Activated naive CD8-positive, alpha-beta T cell treated with anti-CD3 and anti-CD28 coated beads for 36 hours (primary cell): ENCODE measurements at regions not wholly inside any gene's neighbourhood (a gene's known extent, or its start where the extent isn't known, plus 50 kb on each side); places are given as distances from the start of the nearest gene placed in this dataset.

ENCODE experiments used
- DNase-seq: peaks from one replicate; pipeline ENCODE4 v3.0.0; 2021
- H3K27ac Mint-ChIP-seq: one replicate; pipeline ENCODE4 v1.8.0; 2022; ENCODE audit warnings: mild to moderate bottlenecking, moderate library complexity, mixed read lengths
- H3K27me3 Mint-ChIP-seq: one replicate; pipeline ENCODE4 v1.8.0; 2022; ENCODE audit warnings: mild to moderate bottlenecking, mixed read lengths
- H3K36me3 Mint-ChIP-seq: one replicate; pipeline ENCODE4 v1.8.0; 2021; ENCODE audit warnings: mild to moderate bottlenecking, mixed read lengths
- H3K4me1 Mint-ChIP-seq: one replicate; pipeline ENCODE4 v1.8.0; 2021; ENCODE audit warnings: mixed read lengths
- H3K4me3 Mint-ChIP-seq: one replicate; pipeline ENCODE4 v1.8.0; 2022; ENCODE audit warnings: mild to moderate bottlenecking, moderate library complexity, mixed read lengths
- H3K9me3 Mint-ChIP-seq: one replicate; pipeline ENCODE4 v1.8.0; 2022; ENCODE audit warnings: mixed read lengths

DNA sequence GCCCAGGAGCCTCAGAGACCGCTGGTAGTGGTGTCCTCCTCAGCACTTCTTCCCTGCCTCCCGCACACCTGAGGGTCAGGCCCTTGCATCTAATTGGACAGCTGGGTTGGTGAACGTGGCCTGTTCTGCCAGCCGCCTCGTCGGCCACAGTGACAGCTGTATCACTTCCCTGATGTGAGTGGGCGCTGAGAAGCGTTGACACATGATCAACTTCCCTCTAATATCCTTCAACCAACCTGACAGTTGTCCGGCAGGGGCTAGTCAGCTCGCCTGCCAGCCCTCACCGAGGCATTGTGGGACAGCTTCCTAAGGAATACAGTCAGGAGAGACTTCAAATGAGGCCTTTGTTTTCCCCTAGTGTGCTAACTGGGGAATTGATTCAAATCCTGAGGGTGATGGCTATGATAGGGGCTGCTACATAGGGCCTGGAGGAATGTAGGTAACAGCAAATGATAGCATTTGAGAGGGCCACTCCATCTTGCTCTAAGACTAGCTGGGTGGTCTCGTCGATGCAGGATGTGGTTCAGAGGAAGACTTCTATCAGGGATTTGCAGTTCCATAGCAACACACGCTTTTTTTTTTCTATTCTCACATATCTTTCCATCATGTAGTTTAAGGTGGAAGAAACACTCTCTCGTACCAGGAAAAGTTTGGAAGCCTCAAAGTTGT is 230.8 kb downstream of the TSHZ3 start:
- no peak overlapping the region for H3K27ac Mint-ChIP-seq
- H3K9me3 Mint-ChIP-seq: no peaks in the 10 kb centered on the region
- H3K27me3 Mint-ChIP-seq: peaks cover 5% of the 10 kb centered on the region
- DNase-seq: no peak
- no peaks in the 10 kb centered on the region for H3K4me1 Mint-ChIP-seq
- H3K36me3 Mint-ChIP-seq: no peaks in the 10 kb centered on the region
- no peak overlapping the region for H3K4me3 Mint-ChIP-seq

DNA sequence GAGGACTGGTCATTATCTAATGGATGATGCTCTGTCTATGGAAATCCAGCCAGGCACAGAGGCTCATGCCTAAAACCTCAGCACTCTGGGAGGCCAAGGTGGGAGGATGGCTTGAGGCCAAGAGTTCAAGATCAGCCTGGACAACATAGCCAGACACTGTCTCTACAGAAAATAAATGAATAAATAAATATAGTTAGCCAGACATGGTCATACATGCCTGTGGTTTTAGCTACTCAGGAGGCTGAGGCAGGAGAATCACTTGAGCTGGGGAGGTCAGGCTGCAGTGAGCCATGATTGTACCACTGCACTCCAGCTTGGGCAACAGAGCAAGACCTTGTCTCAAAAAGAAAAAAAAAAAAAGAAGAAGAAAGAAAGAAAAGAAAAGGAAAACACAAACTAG is 234.7 kb downstream of the TSHZ3 start:
- no peak overlapping the region for H3K4me3 Mint-ChIP-seq
- peaks cover 30% of the 10 kb centered on the region for H3K27me3 Mint-ChIP-seq
- H3K9me3 Mint-ChIP-seq: no peaks in the 10 kb centered on the region
- no peak for DNase-seq
- H3K36me3 Mint-ChIP-seq: no peaks in the 10 kb centered on the region
- peaks cover 5% of the 10 kb centered on the region for H3K4me1 Mint-ChIP-seq
- H3K27ac Mint-ChIP-seq: no peak overlapping the region

DNA sequence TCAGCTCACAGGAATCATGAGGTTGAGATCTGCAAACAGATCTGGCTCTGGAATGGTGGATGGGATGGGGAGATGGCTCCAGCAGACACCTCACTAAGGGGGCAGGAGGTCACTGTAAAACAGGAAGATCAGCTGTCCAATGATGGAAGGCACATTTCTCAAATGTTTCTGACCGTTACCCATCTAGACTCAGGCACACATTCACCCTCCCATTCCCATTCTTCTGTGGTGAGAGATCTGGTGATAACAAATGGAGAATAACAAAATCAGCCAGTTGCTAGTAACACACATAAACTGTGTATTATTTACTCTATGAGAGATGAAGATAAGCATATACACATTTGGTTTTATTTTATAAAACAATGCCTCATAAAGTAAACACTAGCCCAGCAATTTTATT is 235.9 kb downstream of the TSHZ3 start:
- H3K4me3 Mint-ChIP-seq: no peak overlapping the region
- H3K9me3 Mint-ChIP-seq: no peaks in the 10 kb centered on the region
- peaks cover 40% of the 10 kb centered on the region for H3K27me3 Mint-ChIP-seq
- no peak for DNase-seq
- peaks cover 10% of the 10 kb centered on the region for H3K4me1 Mint-ChIP-seq
- no peak overlapping the region for H3K27ac Mint-ChIP-seq
- H3K36me3 Mint-ChIP-seq: no peaks in the 10 kb centered on the region

DNA sequence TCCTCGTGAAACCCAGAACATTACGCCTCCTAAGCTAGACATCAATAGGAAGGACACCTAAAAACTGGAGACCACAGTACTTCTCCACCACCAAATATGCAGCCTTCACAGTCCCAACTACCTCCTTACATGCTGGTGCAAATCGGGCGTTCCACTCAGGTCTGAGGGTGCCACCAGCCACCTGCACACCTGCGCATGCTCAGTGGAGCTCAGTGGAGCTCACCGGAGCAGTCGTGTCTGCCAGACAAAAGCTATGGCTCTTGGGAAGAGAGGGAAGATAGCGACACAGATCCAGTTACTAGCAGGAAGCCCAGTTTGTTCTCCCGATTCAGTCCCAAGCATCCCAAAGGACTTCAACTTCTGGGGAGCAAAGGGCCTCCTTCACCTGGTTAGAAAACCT is 237.1 kb downstream of the TSHZ3 start:
- Mint-ChIP-seq H3K27ac (no peak overlapping the region), H3K9me3 (no peaks in the 10 kb centered on the region), H3K36me3 (no peaks in the 10 kb centered on the region), H3K4me3 (no peak overlapping the region), H3K4me1 (peaks cover 10% of the 10 kb centered on the region), H3K27me3 (peaks cover 45% of the 10 kb centered on the region)
- DNase-seq: no peak

DNA sequence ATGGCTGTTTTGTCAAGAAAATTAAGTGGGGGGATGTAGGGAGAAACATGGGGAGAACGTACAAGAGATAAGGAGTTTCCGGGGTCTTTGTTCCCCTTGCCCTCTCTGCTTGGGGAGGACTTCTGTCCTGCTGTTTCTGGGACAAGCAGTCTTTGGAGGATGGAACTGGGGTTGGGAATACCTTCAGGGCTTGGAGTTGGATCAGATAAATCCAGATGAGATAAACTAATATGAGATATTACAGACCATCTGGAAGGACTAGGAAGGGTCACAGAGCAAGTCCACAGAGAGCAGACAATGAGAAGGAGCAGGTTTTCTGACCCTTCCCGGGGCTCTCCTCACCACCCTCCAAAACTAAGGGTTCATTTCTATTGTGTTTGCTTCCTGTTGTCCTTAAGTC is 237.5 kb downstream of the TSHZ3 start:
- H3K27me3 Mint-ChIP-seq: peaks cover 45% of the 10 kb centered on the region
- H3K9me3 Mint-ChIP-seq: no peaks in the 10 kb centered on the region
- peaks cover 10% of the 10 kb centered on the region for H3K4me1 Mint-ChIP-seq
- no peaks in the 10 kb centered on the region for H3K36me3 Mint-ChIP-seq
- H3K4me3 Mint-ChIP-seq: no peak overlapping the region
- no peak for DNase-seq
- no peak overlapping the region for H3K27ac Mint-ChIP-seq

DNA sequence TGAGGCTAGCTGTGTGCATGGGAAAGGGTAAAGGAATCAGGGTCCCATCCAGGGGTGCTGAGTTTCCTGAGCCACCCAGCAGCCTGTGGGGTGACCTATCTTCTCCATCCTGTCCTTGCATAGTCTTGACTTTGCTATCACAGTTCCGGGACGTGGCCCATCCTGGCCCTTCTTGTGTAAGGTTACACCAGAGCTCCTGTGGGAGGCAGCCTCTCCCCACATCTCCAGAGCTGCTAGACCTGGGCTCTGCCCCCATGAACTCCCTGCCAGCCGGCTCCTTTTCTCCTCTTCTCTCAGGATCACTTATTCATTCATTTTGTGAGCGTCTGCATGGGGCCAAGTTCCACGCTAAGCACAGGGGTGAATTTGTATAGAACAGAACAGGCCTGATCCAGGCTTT is 238.9 kb downstream of the TSHZ3 start:
- no peaks in the 10 kb centered on the region for H3K36me3 Mint-ChIP-seq
- peaks cover 10% of the 10 kb centered on the region for H3K4me1 Mint-ChIP-seq
- H3K4me3 Mint-ChIP-seq: no peak overlapping the region
- no peak overlapping the region for H3K27ac Mint-ChIP-seq
- DNase-seq: no peak
- H3K9me3 Mint-ChIP-seq: no peaks in the 10 kb centered on the region
- H3K27me3 Mint-ChIP-seq: peaks cover 45% of the 10 kb centered on the region

DNA sequence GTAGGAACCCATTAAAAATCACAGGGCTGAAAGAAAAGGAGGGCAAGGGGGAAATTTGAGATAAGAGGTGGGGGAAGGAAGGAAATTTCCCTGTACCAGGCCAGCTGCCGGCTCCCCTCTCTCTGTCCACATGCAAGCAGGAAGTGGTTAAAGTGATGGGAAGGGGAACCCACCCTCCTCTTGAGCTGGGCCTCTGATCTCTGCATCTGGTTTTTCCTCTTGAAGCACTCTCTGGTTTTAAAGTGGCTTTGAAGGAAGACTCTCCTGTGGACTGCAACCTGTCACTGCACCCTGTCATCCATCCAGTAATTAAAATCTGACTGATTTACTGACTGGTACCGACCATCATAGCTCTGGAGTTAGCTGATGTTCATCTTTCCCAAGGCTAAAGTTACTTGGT is 239.6 kb downstream of the TSHZ3 start:
- H3K36me3 Mint-ChIP-seq: no peaks in the 10 kb centered on the region
- no peaks in the 10 kb centered on the region for H3K9me3 Mint-ChIP-seq
- no peak overlapping the region for H3K4me3 Mint-ChIP-seq
- no peak overlapping the region for H3K27ac Mint-ChIP-seq
- H3K27me3 Mint-ChIP-seq: peaks cover 45% of the 10 kb centered on the region
- peak; percentile 2 for DNase-seq
- peaks cover 10% of the 10 kb centered on the region for H3K4me1 Mint-ChIP-seq

DNA sequence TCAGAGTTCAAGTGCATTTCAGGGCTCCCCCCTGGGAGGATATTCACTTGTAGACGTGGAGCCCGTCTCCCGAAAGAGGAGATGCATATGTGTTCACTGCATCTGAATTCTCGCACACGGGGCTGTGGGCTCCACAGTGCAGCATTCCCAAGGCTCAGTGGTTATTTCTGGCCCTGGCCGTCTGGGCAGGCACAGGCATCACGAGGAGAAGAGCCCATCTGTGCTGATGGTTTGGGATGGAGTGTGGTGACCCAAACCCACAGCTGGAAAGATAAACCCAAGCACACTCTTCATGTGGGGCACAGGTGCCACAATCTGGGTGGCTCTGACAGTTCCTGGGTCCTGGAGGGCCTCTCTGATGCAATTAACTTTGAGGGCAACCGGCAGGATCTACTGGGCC is 242.1 kb downstream of the TSHZ3 start:
- DNase-seq: no peak
- H3K4me1 Mint-ChIP-seq: peaks cover 14% of the 10 kb centered on the region
- H3K9me3 Mint-ChIP-seq: no peaks in the 10 kb centered on the region
- no peak overlapping the region for H3K4me3 Mint-ChIP-seq
- H3K27ac Mint-ChIP-seq: no peak overlapping the region
- H3K36me3 Mint-ChIP-seq: no peaks in the 10 kb centered on the region
- peaks cover 36% of the 10 kb centered on the region for H3K27me3 Mint-ChIP-seq

DNA sequence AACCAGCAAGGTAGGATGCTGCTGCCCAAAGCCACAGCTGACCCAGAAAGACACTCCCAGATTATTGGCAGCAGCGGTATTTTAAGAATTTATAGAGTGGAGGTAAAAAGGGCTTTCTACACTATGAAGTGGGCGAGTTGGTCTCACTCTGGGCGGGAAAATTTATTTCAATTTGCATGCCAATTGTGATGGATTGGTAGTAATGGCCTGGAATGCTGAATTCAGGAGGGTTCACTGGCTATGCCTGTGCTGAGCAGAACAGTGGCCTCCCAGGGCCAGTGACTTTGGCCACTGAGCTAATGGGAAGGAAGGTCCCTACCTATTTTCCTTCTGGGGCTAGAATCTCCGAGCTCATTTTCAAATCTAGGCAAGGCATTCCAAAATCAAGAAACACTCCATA is 243.5 kb downstream of the TSHZ3 start:
- H3K4me1 Mint-ChIP-seq: peaks cover 14% of the 10 kb centered on the region
- H3K27me3 Mint-ChIP-seq: peaks cover 31% of the 10 kb centered on the region
- no peak for DNase-seq
- no peaks in the 10 kb centered on the region for H3K36me3 Mint-ChIP-seq
- H3K4me3 Mint-ChIP-seq: no peak overlapping the region
- no peaks in the 10 kb centered on the region for H3K9me3 Mint-ChIP-seq
- no peak overlapping the region for H3K27ac Mint-ChIP-seq

DNA sequence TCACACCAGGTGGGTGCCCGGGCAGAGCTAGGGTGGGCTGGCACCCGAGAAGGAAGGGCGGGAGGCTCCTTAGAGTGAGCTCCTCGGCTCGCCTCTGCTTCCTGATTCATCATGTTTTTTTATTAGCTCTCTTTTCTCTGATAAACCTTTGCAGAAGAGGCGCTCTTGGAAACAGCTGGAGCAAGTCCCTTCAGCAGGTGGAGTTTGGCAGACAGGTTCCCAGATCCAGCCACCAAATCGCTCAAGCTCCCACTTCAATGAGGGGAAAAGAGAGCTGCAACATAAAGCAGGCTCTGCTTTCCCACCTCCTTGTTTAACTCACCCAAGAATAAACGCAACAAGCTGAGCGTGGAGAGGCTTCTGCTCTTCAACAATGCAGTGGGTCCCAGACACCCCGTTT is 244.8 kb downstream of the TSHZ3 start:
- peaks cover 8% of the 10 kb centered on the region for H3K4me1 Mint-ChIP-seq
- H3K27me3 Mint-ChIP-seq: peaks cover 27% of the 10 kb centered on the region
- H3K27ac Mint-ChIP-seq: no peak overlapping the region
- H3K36me3 Mint-ChIP-seq: no peaks in the 10 kb centered on the region
- no peaks in the 10 kb centered on the region for H3K9me3 Mint-ChIP-seq
- DNase-seq: no peak
- H3K4me3 Mint-ChIP-seq: no peak overlapping the region

DNA sequence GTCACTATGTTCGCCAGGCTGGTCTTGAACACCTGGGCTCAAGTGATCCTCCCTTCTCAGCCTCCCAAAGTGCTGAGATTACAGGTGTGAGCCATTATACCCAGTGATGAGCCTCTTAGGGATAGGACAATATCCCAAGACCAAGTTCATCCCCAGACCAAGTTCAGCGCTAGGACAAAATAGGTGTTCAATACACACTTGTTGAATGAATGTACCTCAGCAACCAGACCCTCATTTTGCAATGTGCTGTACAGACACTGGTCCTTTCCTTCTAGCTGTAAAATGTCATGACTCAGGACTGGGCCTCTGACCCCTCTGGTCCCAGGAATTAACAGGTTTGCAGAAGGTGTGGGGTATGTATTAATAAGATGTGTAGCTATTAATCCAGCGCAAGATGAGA is 246.0 kb downstream of the TSHZ3 start:
- Mint-ChIP-seq H3K27ac (no peak overlapping the region), H3K36me3 (no peaks in the 10 kb centered on the region), H3K27me3 (peaks cover 16% of the 10 kb centered on the region), H3K4me3 (no peak overlapping the region), H3K4me1 (peaks cover 4% of the 10 kb centered on the region), H3K9me3 (no peaks in the 10 kb centered on the region)
- no peak for DNase-seq

DNA sequence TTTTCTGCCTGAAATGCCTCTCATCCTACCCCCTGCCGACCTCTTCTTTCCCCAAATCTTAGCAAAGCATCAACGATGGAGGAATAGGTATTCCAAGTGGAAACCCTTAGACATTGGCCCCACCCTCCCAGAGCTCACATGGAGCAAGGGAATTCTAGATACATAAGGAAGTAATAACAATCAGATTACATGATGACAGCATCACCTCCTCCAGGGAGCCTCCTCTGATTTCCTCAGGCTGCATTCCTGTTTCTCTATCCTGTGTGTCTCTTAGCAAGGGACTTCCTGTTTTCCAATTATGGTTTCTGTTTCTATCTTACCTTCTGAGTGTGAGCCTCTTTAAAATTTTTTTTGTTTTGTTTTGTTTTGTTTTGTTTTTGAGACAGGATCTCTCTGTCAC is 246.6 kb downstream of the TSHZ3 start:
- Mint-ChIP-seq H3K36me3 (no peaks in the 10 kb centered on the region), H3K27ac (no peak overlapping the region), H3K4me3 (no peak overlapping the region)

DNA sequence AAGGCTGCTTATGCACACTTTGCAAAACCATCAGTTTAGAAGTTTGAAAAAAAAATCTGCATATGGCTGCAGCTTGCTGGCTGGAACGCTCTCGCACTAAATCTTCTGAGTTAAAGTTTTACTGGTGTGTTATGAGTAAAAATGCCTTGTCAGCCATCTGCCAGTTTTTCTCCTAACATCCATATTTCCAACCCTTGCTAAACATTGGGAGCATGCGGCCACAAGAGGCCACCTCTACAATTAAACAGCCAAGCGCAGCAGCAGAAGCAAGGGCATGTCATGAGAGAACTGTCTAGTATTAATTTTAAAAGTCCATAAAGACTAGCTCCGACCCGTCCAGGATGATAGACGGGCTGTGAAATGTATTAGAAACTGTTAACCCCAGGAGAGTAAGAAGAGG is 248.3 kb downstream of the TSHZ3 start:
- Mint-ChIP-seq H3K27me3 (peaks cover 11% of the 10 kb centered on the region), H3K27ac (no peak overlapping the region), H3K36me3 (no peaks in the 10 kb centered on the region), H3K9me3 (no peaks in the 10 kb centered on the region), H3K4me1 (peaks cover 4% of the 10 kb centered on the region), H3K4me3 (no peak overlapping the region)
- no peak for DNase-seq

More for the DNA sequence above, 246.6 kb downstream of the TSHZ3 start:
- DNase-seq: no peak
- H3K9me3 Mint-ChIP-seq: no peaks in the 10 kb centered on the region
- peaks cover 12% of the 10 kb centered on the region for H3K27me3 Mint-ChIP-seq
- H3K4me1 Mint-ChIP-seq: peaks cover 4% of the 10 kb centered on the region

DNA sequence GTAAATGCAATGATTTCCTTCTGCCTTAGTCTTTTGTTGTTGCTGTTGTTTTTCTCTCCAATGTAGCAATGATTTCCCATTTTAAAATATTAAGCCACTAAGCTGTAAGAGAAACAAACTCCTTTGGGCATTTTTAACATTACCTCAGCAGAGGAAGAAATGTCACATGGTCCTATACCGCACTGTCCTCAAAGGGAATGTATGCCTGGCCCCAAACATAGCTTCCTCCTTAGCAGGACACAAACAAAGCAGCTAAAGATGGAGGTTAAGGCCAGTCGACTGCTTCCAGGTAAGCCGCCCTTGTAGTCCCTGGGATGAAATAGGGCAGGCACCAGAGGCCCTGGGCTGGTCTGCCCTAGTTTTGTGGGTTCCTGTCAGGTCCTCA is 249.0 kb downstream of the TSHZ3 start:
- DNase-seq: no peak
- Mint-ChIP-seq H3K36me3 (no peaks in the 10 kb centered on the region), H3K27ac (no peak overlapping the region), H3K27me3 (peaks cover 11% of the 10 kb centered on the region), H3K4me1 (peaks cover 4% of the 10 kb centered on the region), H3K9me3 (no peaks in the 10 kb centered on the region), H3K4me3 (no peak overlapping the region)

DNA sequence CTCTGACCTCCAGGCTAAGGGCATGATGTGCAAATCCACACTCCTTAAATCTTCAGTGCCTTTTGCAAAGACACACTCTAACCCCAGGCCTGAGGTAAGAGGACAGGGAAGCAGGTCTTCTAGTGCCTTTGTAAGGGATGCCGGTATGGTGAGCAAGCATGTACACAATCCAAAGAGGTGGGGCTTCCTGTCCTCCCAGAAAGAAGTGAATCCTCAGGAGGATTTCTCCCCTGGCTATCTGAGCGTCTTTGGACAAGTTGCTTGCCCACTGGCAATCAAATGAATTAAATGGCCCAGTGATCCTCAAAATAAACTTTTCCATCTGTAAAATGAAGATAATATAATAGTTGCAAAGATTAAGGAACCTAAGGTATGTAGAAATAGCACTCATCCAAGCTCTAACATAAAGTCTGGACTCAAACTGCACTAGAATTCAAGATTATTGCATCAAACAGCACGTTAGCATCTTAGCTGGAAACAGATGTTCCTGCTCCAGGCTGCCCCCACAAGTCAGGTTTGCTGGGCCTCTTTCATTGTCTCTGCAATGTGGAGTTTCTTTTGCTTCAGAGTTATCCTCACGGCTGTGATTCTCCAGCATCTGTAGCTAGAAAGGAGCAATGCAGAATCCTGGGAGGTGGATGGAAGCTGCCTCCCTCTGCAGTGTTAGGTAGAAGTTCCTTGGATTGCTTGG is 249.6 kb downstream of the TSHZ3 start:
- no peak overlapping the region for H3K4me3 Mint-ChIP-seq
- H3K27ac Mint-ChIP-seq: no peak overlapping the region
- H3K9me3 Mint-ChIP-seq: no peaks in the 10 kb centered on the region
- no peaks in the 10 kb centered on the region for H3K36me3 Mint-ChIP-seq
- no peak for DNase-seq
- H3K4me1 Mint-ChIP-seq: peaks cover 4% of the 10 kb centered on the region
- peaks cover 11% of the 10 kb centered on the region for H3K27me3 Mint-ChIP-seq

DNA sequence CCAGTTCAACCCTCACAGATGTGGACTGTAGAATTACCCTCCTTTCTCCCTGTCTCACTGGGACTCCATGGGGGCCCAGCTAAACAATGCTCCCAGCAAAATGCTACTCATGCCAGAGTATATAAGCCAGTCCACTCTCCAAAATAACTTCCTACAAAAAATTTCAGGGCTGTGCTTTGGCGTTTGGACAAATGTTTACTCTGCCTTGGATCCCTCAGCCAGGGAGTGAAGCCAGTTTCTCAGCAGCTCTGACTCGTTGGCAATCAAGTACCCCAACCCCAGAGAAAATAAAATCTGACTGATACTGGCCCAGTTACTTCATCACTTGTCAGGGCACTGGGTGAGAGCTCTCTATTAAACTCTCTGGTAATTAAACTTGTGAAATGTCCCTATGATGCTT is 250.4 kb downstream of the TSHZ3 start:
- Mint-ChIP-seq H3K4me1 (peaks cover 4% of the 10 kb centered on the region), H3K9me3 (no peaks in the 10 kb centered on the region), H3K36me3 (no peaks in the 10 kb centered on the region), H3K27ac (no peak overlapping the region), H3K27me3 (peaks cover 11% of the 10 kb centered on the region), H3K4me3 (no peak overlapping the region)
- no peak for DNase-seq
